ENCODE measurements at regions not wholly inside any gene's neighbourhood (a gene's known extent, or its start where the extent isn't known, plus 50 kb on each side); places are given as distances from the start of the nearest gene placed in this dataset.

- Histone ChIP-seq H3K27me3 (ENCODE audit: low read depth) (peaks cover 78% of the 10 kb centered on the region), H3K9me3 (replicated peaks) (no peaks in the 10 kb centered on the region)
- TF ChIP-seq CTCF (IDR thresholded peaks at IDR 0.05; ENCODE audit: borderline replicate concordance), result no peak
These were observed 319.0 kb upstream of the C1orf174 start for GRCh38 chr1:4219111-4219510.

DNA sequence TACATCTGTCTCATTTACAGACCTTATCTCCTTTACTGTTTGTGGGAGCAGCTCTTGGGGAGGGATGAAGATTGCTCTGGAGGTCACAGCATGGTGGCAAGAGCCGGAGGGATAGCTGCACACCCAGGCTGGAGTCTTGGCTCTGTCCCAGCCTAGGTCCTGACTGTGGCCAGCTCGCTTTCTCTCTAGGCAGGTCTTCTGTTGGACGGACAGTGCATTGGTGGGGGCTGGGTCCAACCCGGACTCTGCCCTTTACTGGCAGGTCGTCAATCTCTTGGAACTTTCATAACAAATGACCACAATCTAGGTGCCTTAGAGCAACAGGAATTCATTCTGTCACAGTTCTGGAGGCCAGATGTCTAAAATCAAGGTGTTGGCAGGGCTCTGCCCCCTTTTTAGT lies 319.8 kb upstream of the C1orf174 start:
- no peak for DNase-seq
- Histone ChIP-seq H3K4me1 (no peaks in the 10 kb centered on the region), H3K36me3 (no peaks in the 10 kb centered on the region), H3K9me3 (replicated peaks) (no peaks in the 10 kb centered on the region), H3K27ac (replicated peaks) (no peak overlapping the region), H3K27me3 (ENCODE audit: low read depth) (peaks cover 71% of the 10 kb centered on the region), H3K4me3 (no peak overlapping the region)
- intact Hi-C loops (cut with micrococcal nuclease), result no loop called here
- TF ChIP-seq CTCF (IDR thresholded peaks at IDR 0.05; ENCODE audit: borderline replicate concordance), result no peak

More at GRCh38 chr1:4219111-4219510, 319.0 kb upstream of the C1orf174 start:
- DNase-seq, result no peak
- Histone ChIP-seq H3K36me3 (no peaks in the 10 kb centered on the region), H3K27ac (replicated peaks) (no peak overlapping the region), H3K4me3 (no peak overlapping the region), H3K4me1 (no peaks in the 10 kb centered on the region)
- intact Hi-C loops (cut with micrococcal nuclease), result no loop called here

DNA sequence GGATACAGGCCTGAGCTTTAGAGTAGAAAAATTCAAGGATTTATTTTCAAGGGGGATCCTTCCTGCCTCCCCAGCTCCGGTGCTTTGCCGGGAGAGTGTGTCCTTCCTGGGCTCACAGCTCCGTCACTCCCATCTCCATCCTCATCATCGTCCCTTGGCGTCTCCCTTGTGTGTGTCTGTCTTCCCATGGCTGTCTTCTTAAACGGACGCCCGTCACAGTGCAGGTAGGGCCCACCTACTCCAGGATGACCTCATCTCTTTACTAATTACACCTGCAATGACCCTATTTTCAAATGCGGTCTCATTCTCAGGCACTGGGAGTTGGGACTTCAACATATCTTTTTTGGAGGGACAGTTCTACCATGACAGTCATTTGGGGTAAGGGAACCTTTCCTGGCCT lies 320.3 kb upstream of the C1orf174 start:
- no peak overlapping the region for H3K4me3 ChIP-seq
- intact Hi-C loops (cut with micrococcal nuclease), result no loop called here
- H3K4me1 ChIP-seq, result no peaks in the 10 kb centered on the region
- no peak overlapping the region for H3K27ac ChIP-seq (replicated peaks)
- no peaks in the 10 kb centered on the region for H3K9me3 ChIP-seq (replicated peaks)
- H3K27me3 ChIP-seq (ENCODE audit: low read depth), result peaks cover 66% of the 10 kb centered on the region
- no peak for DNase-seq
- H3K36me3 ChIP-seq, result no peaks in the 10 kb centered on the region
- TF ChIP-seq CTCF (IDR thresholded peaks at IDR 0.05; ENCODE audit: borderline replicate concordance), result no peak

DNA sequence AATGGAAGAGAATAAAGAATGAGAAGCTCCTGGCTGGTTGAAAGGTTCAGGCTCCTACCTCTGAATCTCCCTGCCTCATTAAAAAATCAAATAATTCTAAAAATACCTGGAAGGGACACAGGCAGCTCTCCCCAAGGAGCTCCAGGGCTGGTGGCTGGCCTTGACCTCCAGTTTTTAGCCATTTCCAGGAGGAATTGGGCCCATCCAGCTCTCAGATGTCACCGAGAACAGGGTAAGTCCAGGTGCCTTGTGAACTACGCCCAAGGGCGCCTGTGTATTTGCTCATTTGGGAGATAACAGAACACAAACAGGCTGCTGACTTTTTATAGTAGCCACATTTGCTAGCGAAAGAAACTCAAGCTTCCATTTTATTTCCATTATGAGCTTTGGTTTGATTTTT lies 321.0 kb upstream of the C1orf174 start:
- no peak for TF ChIP-seq CTCF (IDR thresholded peaks at IDR 0.05; ENCODE audit: borderline replicate concordance)
- Histone ChIP-seq H3K27me3 (ENCODE audit: low read depth) (peaks cover 62% of the 10 kb centered on the region), H3K9me3 (replicated peaks) (no peaks in the 10 kb centered on the region), H3K4me1 (no peaks in the 10 kb centered on the region), H3K27ac (replicated peaks) (no peak overlapping the region), H3K4me3 (no peak overlapping the region), H3K36me3 (no peaks in the 10 kb centered on the region)
- intact Hi-C loops (cut with micrococcal nuclease), result no loop called here
- DNase-seq, result no peak

- intact Hi-C loops (cut with micrococcal nuclease), result no loop called here
- DNase-seq, result no peak
These were observed 324.8 kb upstream of the C1orf174 start for GRCh38 chr1:4224684-4225467.

More at GRCh38 chr1:4224684-4225467, 324.8 kb upstream of the C1orf174 start:
- Histone ChIP-seq H3K36me3 (no peaks in the 10 kb centered on the region), H3K9me3 (replicated peaks) (peaks cover 6% of the 10 kb centered on the region), H3K4me1 (no peaks in the 10 kb centered on the region), H3K4me3 (no peak overlapping the region), H3K27me3 (ENCODE audit: low read depth) (peaks cover 47% of the 10 kb centered on the region), H3K27ac (replicated peaks) (no peak overlapping the region)
- no peak for TF ChIP-seq CTCF (IDR thresholded peaks at IDR 0.05; ENCODE audit: borderline replicate concordance)

Data from left ventricle myocardium inferior (tissue), 1 donor.